Body of pancreas (tissue), 4 donors: ENCODE measurements at regions not wholly inside any gene's neighbourhood (a gene's known extent, or its start where the extent isn't known, plus 50 kb on each side); places are given as distances from the start of the nearest gene placed in this dataset.
A peak's percentile ranks its signal among the peaks of the same experiment; 100 is the strongest.

Source experiments
- ATAC-seq: fragments of 150-250 bp; one replicate; pipeline ENCODE4 v1.9.1; 2016
- DNase-seq, 4 donors: peaks; one replicate each; pipeline ENCODE4 v3.0.0-alpha.2; 2019
- H3K27ac ChIP-seq, 4 donors: fragments of 200-600 bp; sonication (generic); 1 replicate in 3 of 4; 2 replicates in 1 of 4; pipeline versions ENCODE4 v1.5.1 to v1.6.1; 2016 to 2019; ENCODE audit warnings: mild to moderate bottlenecking in 1 of 4, mixed read lengths in 1 of 4, moderate library complexity in 1 of 4
- H3K27me3 ChIP-seq, 2 donors: fragments of 200-600 bp; sonication (generic); one replicate each; pipeline ENCODE4 v1.6.0; 2016; ENCODE audit warnings: mild to moderate bottlenecking in 1 of 2
- H3K36me3 ChIP-seq, 2 donors: fragments of 200-600 bp; sonication (generic); replicated peaks in 1 of 2; 2 replicates each; pipeline ENCODE4 v1.5.1; 2016; ENCODE audit warnings: low read depth in 2 of 2; ENCODE audit not compliant: insufficient read depth in 1 of 2
- H3K4me1 ChIP-seq: fragments of 200-600 bp; sonication (generic); one replicate; pipeline ENCODE4 v1.6.0; 2016
- H3K4me3 ChIP-seq, 2 donors: fragments of 200-600 bp; sonication (generic); 1 replicate in 1 of 2; 2 replicates in 1 of 2; pipeline ENCODE4 v1.5.1; 2016 to 2019
- H3K9me3 ChIP-seq, 3 donors: fragments of 200-600 bp; sonication (generic); 1 replicate in 2 of 3; 2 replicates in 1 of 3; pipeline ENCODE4 v1.5.1; 2016
- CTCF ChIP-seq, 7 experiments: fragments of 450-650 bp in 4 of 7; fragments of 200-600 bp in 3 of 7; sonication (generic) in 3 of 7; IDR thresholded peaks; one replicate each; pipeline ENCODE4 v1.5.1; 2016 to 2019; ENCODE audit warnings: antibody characterized with exemption in 7 of 7
- POLR2A ChIP-seq, 3 donors: fragments of 450-650 bp; IDR thresholded peaks; one replicate each; pipeline ENCODE4 v1.6.1; 2016; ENCODE audit warnings: antibody characterized with exemption in 3 of 3, mild to moderate bottlenecking in 2 of 3
- WGBS, 2 donors: methylation state at CpG; one replicate each; pipeline ENCODE4 v1.1.5; 2017; 5-methylcytosine and 5-hydroxymethylcytosine counted together
- intact Hi-C: fragments of 100-400 bp; cut with DNase I; formaldehyde crosslinking; loops from one replicate; pipeline ENCODE4 v1.15.1; 2023

GRCh38 chr6:166719019-166719418 lies 92.0 kb upstream of the RPS6KA2 start:
- 90 to 91% methylated on average over 5 of the region's 5 CpGs for WGBS, 2 donors
- ATAC-seq: no peak
- Histone ChIP-seq H3K4me3 (no peak overlapping the region), H3K27ac (no peak overlapping the region), H3K36me3 (no peaks in the 10 kb centered on the region), H3K9me3 (no peaks in the 10 kb centered on the region), H3K27me3 (no peaks in the 10 kb centered on the region), H3K4me1 (no peaks in the 10 kb centered on the region)
- intact Hi-C loops: no loop called here
- DNase-seq: no peak
- no peak for TF ChIP-seq POLR2A (IDR thresholded peaks at IDR 0.05)
- no peak for TF ChIP-seq CTCF (IDR thresholded peaks at IDR 0.05)

GRCh38 chr6:166718516-166718915 lies 91.5 kb upstream of the RPS6KA2 start:
- Histone ChIP-seq H3K27ac (no peak overlapping the region), H3K9me3 (no peaks in the 10 kb centered on the region), H3K27me3 (no peaks in the 10 kb centered on the region), H3K4me1 (no peaks in the 10 kb centered on the region), H3K36me3 (no peaks in the 10 kb centered on the region), H3K4me3 (no peak overlapping the region)
- TF ChIP-seq CTCF (IDR thresholded peaks at IDR 0.05) (no peak), POLR2A (IDR thresholded peaks at IDR 0.05) (no peak)
- intact Hi-C loops: no loop called here
- no peak for DNase-seq
- ATAC-seq: no peak
- 29 to 41% methylated on average over 8 of the region's 8 CpGs for WGBS, 2 donors

- no peaks in the 10 kb centered on the region for H3K36me3 ChIP-seq
- no peaks in the 10 kb centered on the region for H3K9me3 ChIP-seq
- H3K27ac ChIP-seq: no peak overlapping the region
- H3K4me1 ChIP-seq: no peaks in the 10 kb centered on the region
- 81 to 87% methylated on average over 14 of the region's 14 CpGs for WGBS, 2 donors
- ATAC-seq (no peak), DNase-seq (peak in 1 of 4 donors; percentile 45)
- no peak overlapping the region for H3K4me3 ChIP-seq
- intact Hi-C loops: no loop called here
- no peaks in the 10 kb centered on the region for H3K27me3 ChIP-seq
- no peak for TF ChIP-seq POLR2A (IDR thresholded peaks at IDR 0.05)
- TF ChIP-seq CTCF (IDR thresholded peaks at IDR 0.05): no peak
Measured at GRCh38 chr6:166716910-166717617, 90.0 kb upstream of the RPS6KA2 start.

GRCh38 chr6:166715992-166716391 lies 88.9 kb upstream of the RPS6KA2 start:
- Histone ChIP-seq H3K36me3 (no peaks in the 10 kb centered on the region), H3K27me3 (no peaks in the 10 kb centered on the region), H3K4me1 (no peaks in the 10 kb centered on the region), H3K4me3 (no peak overlapping the region), H3K9me3 (no peaks in the 10 kb centered on the region), H3K27ac (no peak overlapping the region)
- ATAC-seq (no peak), DNase-seq (no peak)
- TF ChIP-seq CTCF (IDR thresholded peaks at IDR 0.05) (no peak), POLR2A (IDR thresholded peaks at IDR 0.05) (no peak)
- WGBS, 2 donors: 78 to 80% methylated on average over 8 of the region's 8 CpGs
- intact Hi-C loops: no loop called here

GRCh38 chr6:166715065-166715464 lies 88.0 kb upstream of the RPS6KA2 start:
- Histone ChIP-seq H3K27me3 (no peaks in the 10 kb centered on the region), H3K4me1 (no peaks in the 10 kb centered on the region), H3K4me3 (no peak overlapping the region), H3K36me3 (no peaks in the 10 kb centered on the region), H3K27ac (no peak overlapping the region), H3K9me3 (no peaks in the 10 kb centered on the region)
- ATAC-seq: no peak
- intact Hi-C loops: no loop called here
- TF ChIP-seq CTCF (IDR thresholded peaks at IDR 0.05): no peak
- TF ChIP-seq POLR2A (IDR thresholded peaks at IDR 0.05): no peak
- 91 to 92% methylated on average over 7 of the region's 7 CpGs for WGBS, 2 donors
- DNase-seq: no peak
